ENCODE measurements at regions not wholly inside any gene's neighbourhood (a gene's known extent, or its start where the extent isn't known, plus 50 kb on each side); places are given as distances from the start of the nearest gene placed in this dataset.

- Histone ChIP-seq H3K27ac (ENCODE audit: low read length in 2 of 2) (no peak overlapping the region), H3K79me2 (ENCODE audit: control insufficient read depth, insufficient read depth, low read length) (no peaks in the 10 kb centered on the region), H3K9me3 (ENCODE audit: control extremely low read depth in 1 of 3, control insufficient read depth in 2 of 3, insufficient read depth in 1 of 3, low read length in 2 of 3) (peaks cover 0 to 4% (median 0%) of the 10 kb centered on the region in 3 donors), H2AFZ (ENCODE audit: insufficient read depth, low read depth, low read length, poor library complexity, severe bottlenecking) (no peak overlapping the region), H3K4me3 (ENCODE audit: control extremely low read depth in 1 of 5, extremely low read depth in 1 of 5, insufficient read depth in 1 of 5, low read depth in 2 of 5, low read length in 4 of 5) (no peak overlapping the region), H3K27me3 (replicated peaks in 1 of 4; ENCODE audit: control extremely low read depth in 1 of 4, control insufficient read depth in 3 of 4, insufficient read depth in 4 of 4, low read length in 3 of 4) (no peaks in the 10 kb centered on the region), H3K36me3 (replicated peaks in 1 of 2; ENCODE audit: control extremely low read depth in 1 of 2, control insufficient read depth in 1 of 2, extremely low read depth in 1 of 2, insufficient read depth in 2 of 2, low read length in 1 of 2) (no peaks in the 10 kb centered on the region), H4K20me1 (ENCODE audit: control insufficient read depth, insufficient read depth, low read length, poor library complexity, severe bottlenecking) (no peaks in the 10 kb centered on the region), H3K9ac (ENCODE audit: low read length) (no peak overlapping the region), H3K4me1 (ENCODE audit: control insufficient read depth in 2 of 2, insufficient read depth in 2 of 2, low read length in 2 of 2) (no peaks in the 10 kb centered on the region), H3K4me2 (replicated peaks; ENCODE audit: low read depth, low read length, poor library complexity, severe bottlenecking) (no peak overlapping the region)
- ChIA-PET POLR2A (no interaction called here), CTCF (no interaction called here)
- H3K4me1 Mint-ChIP-seq: no peaks in the 10 kb centered on the region
- intact Hi-C loops (cut with micrococcal nuclease): no loop called here
- no peak for ATAC-seq (ENCODE audit: low read depth)
- no peak overlapping the region for H3K27ac Mint-ChIP-seq
- no peaks in the 10 kb centered on the region for H3K9me3 Mint-ChIP-seq (ENCODE audit: insufficient read depth)
- 100% methylated on average over 2 of the region's 2 CpGs for WGBS (ENCODE audit: insufficient coverage)
- H3K27me3 Mint-ChIP-seq: no peaks in the 10 kb centered on the region
- TF ChIP-seq CTCF (IDR thresholded peaks at IDR 0.05) (no peak), EZH2 (IDR thresholded peaks at IDR 0.05; ENCODE audit: borderline replicate concordance, insufficient read depth, low read depth, low read length, poor library complexity, severe bottlenecking) (no peak)
- H3K4me3 Mint-ChIP-seq: no peak overlapping the region
- DNase-seq: no peak
Measured at GRCh38 chr12:58416236-58416635, 474.9 kb downstream of the ATP23 start.

- Mint-ChIP-seq H3K27me3 (no peaks in the 10 kb centered on the region), H3K4me3 (no peak overlapping the region), H3K9me3 (ENCODE audit: insufficient read depth) (no peaks in the 10 kb centered on the region), H3K4me1 (no peaks in the 10 kb centered on the region), H3K27ac (no peak overlapping the region)
- Histone ChIP-seq H3K36me3 (replicated peaks in 1 of 2; ENCODE audit: control extremely low read depth in 1 of 2, control insufficient read depth in 1 of 2, extremely low read depth in 1 of 2, insufficient read depth in 2 of 2, low read length in 1 of 2) (no peaks in the 10 kb centered on the region), H3K9ac (ENCODE audit: low read length) (no peak overlapping the region), H3K27me3 (replicated peaks in 1 of 4; ENCODE audit: control extremely low read depth in 1 of 4, control insufficient read depth in 3 of 4, insufficient read depth in 4 of 4, low read length in 3 of 4) (no peaks in the 10 kb centered on the region), H2AFZ (ENCODE audit: insufficient read depth, low read depth, low read length, poor library complexity, severe bottlenecking) (no peak overlapping the region), H3K4me3 (ENCODE audit: control extremely low read depth in 1 of 5, extremely low read depth in 1 of 5, insufficient read depth in 1 of 5, low read depth in 2 of 5, low read length in 4 of 5) (no peak overlapping the region), H3K4me1 (ENCODE audit: control insufficient read depth in 2 of 2, insufficient read depth in 2 of 2, low read length in 2 of 2) (no peaks in the 10 kb centered on the region), H3K27ac (ENCODE audit: low read length in 2 of 2) (no peak overlapping the region), H3K4me2 (replicated peaks; ENCODE audit: low read depth, low read length, poor library complexity, severe bottlenecking) (no peak overlapping the region), H3K9me3 (ENCODE audit: control extremely low read depth in 1 of 3, control insufficient read depth in 2 of 3, insufficient read depth in 1 of 3, low read length in 2 of 3) (peaks cover 0 to 4% (median 0%) of the 10 kb centered on the region in 3 donors), H3K79me2 (ENCODE audit: control insufficient read depth, insufficient read depth, low read length) (no peaks in the 10 kb centered on the region), H4K20me1 (ENCODE audit: control insufficient read depth, insufficient read depth, low read length, poor library complexity, severe bottlenecking) (no peaks in the 10 kb centered on the region)
- intact Hi-C loops (cut with micrococcal nuclease): no loop called here
- ATAC-seq (ENCODE audit: low read depth) (no peak), DNase-seq (no peak)
- ChIA-PET CTCF (no interaction called here), POLR2A (no interaction called here)
- WGBS (ENCODE audit: insufficient coverage): 87% methylated on average over 13 of the region's 13 CpGs
- TF ChIP-seq CTCF (IDR thresholded peaks at IDR 0.05): no peak
- no peak for TF ChIP-seq EZH2 (IDR thresholded peaks at IDR 0.05; ENCODE audit: borderline replicate concordance, insufficient read depth, low read depth, low read length, poor library complexity, severe bottlenecking)
Measured at GRCh38 chr12:58419196-58419760, 477.9 kb downstream of the ATP23 start.

All from B cell (primary cell).